AG04449 (cell line): ENCODE measurements at regions not wholly inside any gene's neighbourhood (a gene's known extent, or its start where the extent isn't known, plus 50 kb on each side); places are given as distances from the start of the nearest gene placed in this dataset.
"Not testable (repeated sequence)": the region's sequence is repeated elsewhere in the genome, so short reads cannot be mapped to it uniquely, and the experiment has no call there.

Source experiments
- CTCF ChIA-PET: fragments of 350-600 bp; formaldehyde crosslinking; extraction: SDS; loops from one replicate; lab custom pipeline; 2021; ENCODE audit warnings: antibody characterized with exemption; lab: Yijun Ruan, JAX
- POLR2A ChIA-PET: fragments of 400-600, 350-600 bp; formaldehyde crosslinking; extraction: SDS; loops from one replicate; lab custom pipeline; 2020; ENCODE audit warnings: antibody characterized with exemption, inconsistent platforms; lab: Yijun Ruan, JAX
- DNase-seq: peaks from one replicate; pipeline ENCODE4 v3.0.0-alpha.2; 2010; ENCODE audit warnings: low read depth, low spot score
- H3K4me3 ChIP-seq: 2 replicates; pipeline ENCODE4 v1.5.1; 2011; ENCODE audit warnings: low read depth, mild to moderate bottlenecking, control low read depth, low read length
- CTCF ChIP-seq: IDR thresholded peaks from one replicate; pipeline ENCODE4 v1.5.1; 2011; ENCODE audit warnings: mild to moderate bottlenecking, moderate library complexity, low read length, control low read depth, inconsistent platforms; ENCODE audit not compliant: insufficient read depth; ENCODE audit errors: missing control alignments

GRCh38 chr4:125649452-125649851, 334.7 kb downstream of the FAT4 start:
- no peak overlapping the region for H3K4me3 ChIP-seq
- POLR2A ChIA-PET, result no interaction called here
- DNase-seq, result no peak
- CTCF ChIA-PET, result no interaction called here
- no peak for TF ChIP-seq CTCF

GRCh38 chr4:125650557-125650956, 335.8 kb downstream of the FAT4 start:
- DNase-seq, result no peak
- H3K4me3 ChIP-seq, result no peak overlapping the region
- POLR2A ChIA-PET, result no interaction called here
- no peak for TF ChIP-seq CTCF
- CTCF ChIA-PET, result no interaction called here

- CTCF ChIA-PET, POLR2A ChIA-PET, DNase-seq, H3K4me3 ChIP-seq: not testable (repeated sequence)
These were observed 337.1 kb downstream of the FAT4 start for GRCh38 chr4:125651707-125652357.

GRCh38 chr4:125658773-125659172, 344.0 kb downstream of the FAT4 start:
- ChIA-PET CTCF (no interaction called here), POLR2A (no interaction called here)
- no peak for TF ChIP-seq CTCF
- H3K4me3 ChIP-seq, result no peak overlapping the region
- DNase-seq, result no peak

GRCh38 chr4:125663896-125664767, 349.4 kb downstream of the FAT4 start:
- no peak for DNase-seq
- ChIA-PET POLR2A (no interaction called here), CTCF (interaction anchor here (1.3 kb wide), 1 partner anchor 350 kb away, joined by 3 read pairs; no protein-coding TSS in a partner anchor)
- no peak overlapping the region for H3K4me3 ChIP-seq
- TF ChIP-seq CTCF, result no peak

- CTCF ChIA-PET, result no interaction called here
- no peak for TF ChIP-seq CTCF
- POLR2A ChIA-PET, result no interaction called here
- DNase-seq, result no peak
- H3K4me3 ChIP-seq, result no peak overlapping the region
These were observed 351.9 kb downstream of the FAT4 start for GRCh38 chr4:125666635-125667034.
